Stomach (tissue), 8 donors: ENCODE measurements at regions not wholly inside any gene's neighbourhood (a gene's known extent, or its start where the extent isn't known, plus 50 kb on each side); places are given as distances from the start of the nearest gene placed in this dataset.
A peak's percentile ranks its signal among the peaks of the same experiment; 100 is the strongest.
"Not testable (repeated sequence)": the region's sequence is repeated elsewhere in the genome, so short reads cannot be mapped to it uniquely, and the experiment has no call there.

Experiments used
- DNase-seq, 2 donors: peaks; one replicate each; pipeline versions ENCODE4 v3.0.0 to v3.0.0-alpha.2; 2013 to 2019
- H3K27ac ChIP-seq, 5 donors: fragments of 200-600 bp in 4 of 5; sonication (generic) in 4 of 5; one replicate each; pipeline ENCODE4 v1.5.1; 2013 to 2019; ENCODE audit warnings: mild to moderate bottlenecking in 1 of 5, moderate library complexity in 1 of 5
- H3K27me3 ChIP-seq, 3 donors: fragments of 200-600 bp; sonication (generic); one replicate each; pipeline ENCODE4 v1.5.1; 2017 to 2019; ENCODE audit warnings: mixed run types in 1 of 3
- H3K36me3 ChIP-seq, 4 donors: fragments of 200-600 bp; sonication (generic); 1 replicate in 3 of 4; 2 replicates in 1 of 4; pipeline ENCODE4 v1.5.1; 2016 to 2019
- H3K4me1 ChIP-seq, 4 donors: fragments of 200-600 bp; sonication (generic); one replicate each; pipeline ENCODE4 v1.5.1; 2016 to 2019
- H3K4me3 ChIP-seq, 4 donors: fragments of 200-600 bp; sonication (generic) in 3 of 4; one replicate each; pipeline ENCODE4 v1.5.1; 2016 to 2019; ENCODE audit warnings: mild to moderate bottlenecking in 1 of 4
- H3K9me3 ChIP-seq, 4 donors: fragments of 200-600 bp; sonication (generic); one replicate each; pipeline ENCODE4 v1.5.1; 2016 to 2019
- CTCF ChIP-seq, 7 experiments: fragments of 450-650 bp in 4 of 7; fragments of 200-600 bp in 3 of 7; sonication (generic) in 3 of 7; IDR thresholded peaks; one replicate each; pipeline ENCODE4 v1.5.1; 2016 to 2019; ENCODE audit warnings: antibody characterized with exemption in 7 of 7, control low read depth in 2 of 7, mild to moderate bottlenecking in 1 of 7
- EP300 ChIP-seq: sonication (generic); formaldehyde crosslinking; IDR thresholded peaks from one replicate; pipeline ENCODE4 v1.6.1; 2017; ENCODE audit warnings: antibody characterized with exemption
- POLR2A ChIP-seq, 4 donors: fragments of 450-650 bp; IDR thresholded peaks; one replicate each; pipeline ENCODE4 v1.6.1; 2016; ENCODE audit warnings: antibody characterized with exemption in 4 of 4, control low read depth in 2 of 4, mild to moderate bottlenecking in 1 of 4, moderate library complexity in 1 of 4
- POLR2AphosphoS5 ChIP-seq, 3 donors: sonication (generic); formaldehyde crosslinking; IDR thresholded peaks; one replicate each; pipeline ENCODE4 v1.6.1; 2016; ENCODE audit warnings: antibody characterized with exemption in 3 of 3
- WGBS, 5 donors: extraction: QIAGEN DNeasy Blood & Tissue Kit in 3 of 5; methylation state at CpG; one replicate each; pipeline versions ENCODE4 v1.1.5 to v1.1.7; 2013 to 2018; 5-methylcytosine and 5-hydroxymethylcytosine counted together
- intact Hi-C: fragments of 100-400 bp; cut with DNase I; formaldehyde crosslinking; loops from one replicate; pipeline ENCODE4 v1.15.1; 2023; ENCODE audit warnings: low total_unique reads
- donor health status: healthy with polysubstance abuse.
- donor health status: Bipolar disorder and iron deficiency.
- donor health status: healthy.

DNA sequence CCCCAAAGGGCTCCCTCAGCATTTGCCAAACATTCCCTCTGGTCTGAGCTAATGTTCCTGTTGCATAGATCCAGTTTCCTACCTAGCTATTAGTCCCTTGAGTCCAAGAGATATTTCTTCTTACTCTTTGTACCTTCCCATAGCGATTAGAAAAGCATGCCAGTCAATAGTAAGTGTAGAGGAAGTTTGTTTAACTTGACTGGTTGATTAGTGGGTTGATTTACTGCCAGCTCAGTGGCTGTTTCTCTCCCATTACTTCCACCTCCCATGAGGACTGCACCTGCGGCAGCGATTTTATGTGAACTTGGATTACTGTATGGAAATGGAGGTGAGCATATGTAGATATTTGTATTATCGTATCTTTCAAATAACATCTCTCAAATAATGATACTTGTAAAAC lies 1748.4 kb upstream of the CELF4 start:
- Histone ChIP-seq H3K4me1 (peaks cover 0 to 10% (median 0%) of the 10 kb centered on the region in 4 donors), H3K4me3 (no peak overlapping the region), H3K27ac (no peak overlapping the region), H3K36me3 (no peaks in the 10 kb centered on the region), H3K9me3 (peaks cover 0 to 10% (median 3%) of the 10 kb centered on the region in 4 donors), H3K27me3 (no peaks in the 10 kb centered on the region)
- 20 to 46% (median 29%) methylated on average over 4 of the region's 4 CpGs for WGBS, 5 donors
- TF ChIP-seq POLR2A (IDR thresholded peaks at IDR 0.05), result no peak
- TF ChIP-seq POLR2AphosphoS5 (IDR thresholded peaks at IDR 0.05), result no peak
- TF ChIP-seq CTCF (IDR thresholded peaks at IDR 0.05), result no peak
- TF ChIP-seq EP300, result no peak
- intact Hi-C loops, result no loop called here
- DNase-seq, result peak in 1 of 2 donors; percentile 64

DNA sequence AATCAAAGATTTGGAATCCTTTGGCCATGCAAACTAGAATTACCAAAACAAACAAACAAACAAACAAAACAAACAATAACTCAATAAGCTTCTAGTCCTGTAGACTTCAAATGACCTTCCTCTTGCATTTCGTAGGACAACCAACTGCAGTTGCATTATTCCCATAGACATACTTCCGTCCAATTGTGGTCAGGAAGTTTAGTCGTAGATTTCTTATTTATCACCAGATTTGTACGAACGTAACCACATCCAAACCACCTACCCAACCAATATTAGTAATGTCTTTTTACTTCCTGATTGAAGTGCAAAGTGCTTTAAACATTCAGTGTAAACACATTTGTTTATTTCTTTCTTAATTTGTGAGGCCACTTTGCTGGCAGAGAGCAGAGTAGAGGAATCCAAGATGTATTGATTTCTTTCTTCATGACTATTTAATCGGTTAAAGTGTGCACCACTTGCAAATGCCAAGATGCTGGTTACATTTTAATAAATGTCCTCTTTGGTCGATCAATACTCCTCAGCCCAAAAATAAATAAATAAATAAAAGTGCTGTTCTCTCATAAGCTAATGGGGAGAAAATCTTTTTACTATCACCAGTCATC lies 1745.6 kb upstream of the CELF4 start:
- H3K27me3 ChIP-seq, result no peaks in the 10 kb centered on the region
- WGBS, 5 donors, result 81 to 88% (median 82%) methylated on average over 7 of the region's 7 CpGs
- H3K36me3 ChIP-seq, result no peaks in the 10 kb centered on the region

GRCh38 chr18:39308931-39309521 lies 1743.4 kb upstream of the CELF4 start:
- peaks cover 0 to 17% (median 8%) of the 10 kb centered on the region in 4 donors for H3K9me3 ChIP-seq
- H3K27ac ChIP-seq, H3K27me3 ChIP-seq, H3K4me1 ChIP-seq, H3K4me3 ChIP-seq, DNase-seq, H3K36me3 ChIP-seq, intact Hi-C loops: not testable (repeated sequence)
- WGBS, 5 donors, result 95 to 97% (median 97%) methylated on average over 24 to 36 of the region's 36 CpGs

More for the DNA sequence above, 1745.6 kb upstream of the CELF4 start:
- TF ChIP-seq EP300 (no peak), CTCF (IDR thresholded peaks at IDR 0.05) (no peak), POLR2A (IDR thresholded peaks at IDR 0.05) (no peak), POLR2AphosphoS5 (IDR thresholded peaks at IDR 0.05) (no peak)
- no peak for DNase-seq
- Histone ChIP-seq H3K4me3 (no peak overlapping the region), H3K9me3 (peaks cover 0 to 17% (median 8%) of the 10 kb centered on the region in 4 donors), H3K27ac (no peak overlapping the region), H3K4me1 (peaks cover 0 to 10% (median 0%) of the 10 kb centered on the region in 4 donors)
- intact Hi-C loops, result no loop called here

- H3K27ac ChIP-seq, result no peak overlapping the region
- WGBS, 5 donors, result 43 to 71% (median 46%) methylated on average over 1 of the region's 1 CpG
- H3K4me1 ChIP-seq, result no peaks in the 10 kb centered on the region
- intact Hi-C loops, result no loop called here
- H3K27me3 ChIP-seq, result no peaks in the 10 kb centered on the region
- DNase-seq, result no peak
- TF ChIP-seq EP300 (no peak), POLR2A (IDR thresholded peaks at IDR 0.05) (no peak), CTCF (IDR thresholded peaks at IDR 0.05) (no peak), POLR2AphosphoS5 (IDR thresholded peaks at IDR 0.05) (no peak)
- H3K36me3 ChIP-seq, result no peaks in the 10 kb centered on the region
- H3K4me3 ChIP-seq, result no peak overlapping the region
- H3K9me3 ChIP-seq, result peaks cover 0 to 17% (median 8%) of the 10 kb centered on the region in 4 donors
Measured at GRCh38 chr18:39305766-39306165, 1740.2 kb upstream of the CELF4 start.

DNA sequence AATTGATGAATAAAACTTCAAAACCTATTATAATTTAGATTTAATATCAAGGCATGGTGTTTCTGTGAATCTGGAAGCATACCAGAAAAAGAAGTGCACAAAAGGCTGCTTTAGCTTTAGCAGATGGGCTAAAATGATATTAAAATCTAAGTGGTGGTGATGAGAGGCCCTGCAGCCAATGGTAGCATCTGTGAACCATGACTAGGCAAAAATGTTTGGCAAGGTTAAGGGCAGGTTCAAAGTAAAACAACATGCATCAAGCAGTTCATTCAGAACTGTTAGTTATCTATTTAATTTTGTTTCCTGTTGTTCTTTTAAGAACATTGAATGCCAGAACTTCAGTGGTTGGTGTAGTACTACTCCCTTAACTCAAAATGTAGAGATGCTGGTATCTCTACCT lies 1736.9 kb upstream of the CELF4 start:
- intact Hi-C loops, result no loop called here
- no peaks in the 10 kb centered on the region for H3K36me3 ChIP-seq
- no peak for DNase-seq
- no peaks in the 10 kb centered on the region for H3K4me1 ChIP-seq
- H3K27me3 ChIP-seq, result no peaks in the 10 kb centered on the region
- TF ChIP-seq POLR2A (IDR thresholded peaks at IDR 0.05), result no peak
- TF ChIP-seq CTCF (IDR thresholded peaks at IDR 0.05), result no peak
- no peak for TF ChIP-seq POLR2AphosphoS5 (IDR thresholded peaks at IDR 0.05)
- no peak for TF ChIP-seq EP300
- no peak overlapping the region for H3K27ac ChIP-seq
- H3K4me3 ChIP-seq, result no peak overlapping the region
- H3K9me3 ChIP-seq, result no peaks in the 10 kb centered on the region
